ENCODE measurements at regions not wholly inside any gene's neighbourhood (a gene's known extent, or its start where the extent isn't known, plus 50 kb on each side); places are given as distances from the start of the nearest gene placed in this dataset.

DNA sequence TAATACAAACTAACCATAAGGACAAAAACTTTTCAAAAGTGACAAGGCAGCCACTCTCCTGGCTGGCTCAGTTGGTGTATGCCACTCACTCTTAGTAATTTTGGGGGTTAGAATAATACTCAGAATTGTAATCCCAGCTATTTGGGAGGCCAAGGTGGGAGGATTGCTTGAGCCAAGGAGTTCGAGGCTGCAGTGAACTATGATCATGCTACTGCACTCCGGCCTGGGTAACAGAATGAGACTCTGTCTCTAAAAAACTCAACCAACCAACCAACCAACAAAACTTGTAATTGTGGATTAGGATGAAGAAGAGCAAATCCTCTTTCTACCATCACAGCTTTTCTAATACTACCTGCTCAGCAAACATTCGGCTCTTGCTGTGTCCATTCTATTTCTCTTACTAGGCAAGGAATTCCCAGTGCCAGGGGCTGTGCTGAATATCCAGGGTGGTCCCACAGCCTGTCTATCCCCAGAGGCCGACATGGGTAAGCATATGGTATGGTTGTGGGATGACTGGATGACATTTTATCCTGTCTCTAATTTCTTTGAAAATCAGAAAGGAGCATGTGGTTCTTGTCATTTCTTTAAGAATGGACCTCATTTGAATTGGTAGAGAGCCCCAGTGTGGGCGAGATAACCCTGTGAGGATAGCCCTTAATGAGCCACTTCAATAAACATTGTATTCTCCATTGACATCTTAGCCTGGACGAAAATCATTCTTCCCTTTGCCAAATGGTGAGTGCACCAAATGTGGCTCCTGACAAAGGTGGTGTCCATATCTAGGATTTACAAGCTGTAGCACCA, 220.1 kb downstream of the MYCN start:
- Histone ChIP-seq H3K4me2 (ENCODE audit: low read length) (no peak overlapping the region), H3K36me3 (ENCODE audit: insufficient read depth, low read length) (no peaks in the 10 kb centered on the region), H3K4me3 (ENCODE audit: low read length) (no peak overlapping the region), H3K9me3 (ENCODE audit: low read length) (peaks cover 4% of the 10 kb centered on the region), H4K20me1 (ENCODE audit: insufficient read depth) (no peaks in the 10 kb centered on the region), H3K27me3 (ENCODE audit: insufficient read depth, low read depth, low read length) (no peaks in the 10 kb centered on the region), H3F3A (ENCODE audit: insufficient read depth, low read length, poor library complexity, severe bottlenecking) (no peaks in the 10 kb centered on the region), H2AFZ (ENCODE audit: low read depth, low read length) (no peak overlapping the region), H3K9me2 (ENCODE audit: insufficient read depth, low read length) (no peaks in the 10 kb centered on the region), H3K79me2 (replicated peaks; ENCODE audit: insufficient read depth, low read length) (no peaks in the 10 kb centered on the region), H3K9ac (ENCODE audit: low read length) (no peak overlapping the region), H3K27ac (ENCODE audit: low read length) (no peak overlapping the region)
- TF ChIP-seq MXI1 (conservative IDR thresholded peaks at IDR 0.05; ENCODE audit: poor library complexity, severe bottlenecking) = no peak
- no peak for TF ChIP-seq RAD21 (conservative IDR thresholded peaks at IDR 0.05)
- no peak for TF ChIP-seq EP300 (conservative IDR thresholded peaks at IDR 0.05; ENCODE audit: poor library complexity, severe bottlenecking)
- TF ChIP-seq EZH2 (IDR thresholded peaks at IDR 0.05; ENCODE audit: borderline replicate concordance, insufficient read depth, low read length, poor library complexity, severe bottlenecking) = no peak
- TF ChIP-seq, protein P1, sequence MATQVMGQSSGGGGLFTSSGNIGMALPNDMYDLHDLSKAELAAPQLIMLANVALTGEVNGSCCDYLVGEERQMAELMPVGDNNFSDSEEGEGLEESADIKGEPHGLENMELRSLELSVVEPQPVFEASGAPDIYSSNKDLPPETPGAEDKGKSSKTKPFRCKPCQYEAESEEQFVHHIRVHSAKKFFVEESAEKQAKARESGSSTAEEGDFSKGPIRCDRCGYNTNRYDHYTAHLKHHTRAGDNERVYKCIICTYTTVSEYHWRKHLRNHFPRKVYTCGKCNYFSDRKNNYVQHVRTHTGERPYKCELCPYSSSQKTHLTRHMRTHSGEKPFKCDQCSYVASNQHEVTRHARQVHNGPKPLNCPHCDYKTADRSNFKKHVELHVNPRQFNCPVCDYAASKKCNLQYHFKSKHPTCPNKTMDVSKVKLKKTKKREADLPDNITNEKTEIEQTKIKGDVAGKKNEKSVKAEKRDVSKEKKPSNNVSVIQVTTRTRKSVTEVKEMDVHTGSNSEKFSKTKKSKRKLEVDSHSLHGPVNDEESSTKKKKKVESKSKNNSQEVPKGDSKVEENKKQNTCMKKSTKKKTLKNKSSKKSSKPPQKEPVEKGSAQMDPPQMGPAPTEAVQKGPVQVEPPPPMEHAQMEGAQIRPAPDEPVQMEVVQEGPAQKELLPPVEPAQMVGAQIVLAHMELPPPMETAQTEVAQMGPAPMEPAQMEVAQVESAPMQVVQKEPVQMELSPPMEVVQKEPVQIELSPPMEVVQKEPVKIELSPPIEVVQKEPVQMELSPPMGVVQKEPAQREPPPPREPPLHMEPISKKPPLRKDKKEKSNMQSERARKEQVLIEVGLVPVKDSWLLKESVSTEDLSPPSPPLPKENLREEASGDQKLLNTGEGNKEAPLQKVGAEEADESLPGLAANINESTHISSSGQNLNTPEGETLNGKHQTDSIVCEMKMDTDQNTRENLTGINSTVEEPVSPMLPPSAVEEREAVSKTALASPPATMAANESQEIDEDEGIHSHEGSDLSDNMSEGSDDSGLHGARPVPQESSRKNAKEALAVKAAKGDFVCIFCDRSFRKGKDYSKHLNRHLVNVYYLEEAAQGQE (IDR thresholded peaks at IDR 0.05; ENCODE audit: borderline replicate concordance) = no peak
- TF ChIP-seq, protein P2, sequence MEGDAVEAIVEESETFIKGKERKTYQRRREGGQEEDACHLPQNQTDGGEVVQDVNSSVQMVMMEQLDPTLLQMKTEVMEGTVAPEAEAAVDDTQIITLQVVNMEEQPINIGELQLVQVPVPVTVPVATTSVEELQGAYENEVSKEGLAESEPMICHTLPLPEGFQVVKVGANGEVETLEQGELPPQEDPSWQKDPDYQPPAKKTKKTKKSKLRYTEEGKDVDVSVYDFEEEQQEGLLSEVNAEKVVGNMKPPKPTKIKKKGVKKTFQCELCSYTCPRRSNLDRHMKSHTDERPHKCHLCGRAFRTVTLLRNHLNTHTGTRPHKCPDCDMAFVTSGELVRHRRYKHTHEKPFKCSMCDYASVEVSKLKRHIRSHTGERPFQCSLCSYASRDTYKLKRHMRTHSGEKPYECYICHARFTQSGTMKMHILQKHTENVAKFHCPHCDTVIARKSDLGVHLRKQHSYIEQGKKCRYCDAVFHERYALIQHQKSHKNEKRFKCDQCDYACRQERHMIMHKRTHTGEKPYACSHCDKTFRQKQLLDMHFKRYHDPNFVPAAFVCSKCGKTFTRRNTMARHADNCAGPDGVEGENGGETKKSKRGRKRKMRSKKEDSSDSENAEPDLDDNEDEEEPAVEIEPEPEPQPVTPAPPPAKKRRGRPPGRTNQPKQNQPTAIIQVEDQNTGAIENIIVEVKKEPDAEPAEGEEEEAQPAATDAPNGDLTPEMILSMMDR (IDR thresholded peaks at IDR 0.05; ENCODE audit: poor library complexity, severe bottlenecking) = no peak
- TF ChIP-seq TAF1 (IDR thresholded peaks at IDR 0.05; ENCODE audit: low read depth) = no peak
- no peak for TF ChIP-seq SMC3 (conservative IDR thresholded peaks at IDR 0.05; ENCODE audit: poor library complexity)
- no peak for TF ChIP-seq POLR2AphosphoS5 (IDR thresholded peaks at IDR 0.05)

DNA sequence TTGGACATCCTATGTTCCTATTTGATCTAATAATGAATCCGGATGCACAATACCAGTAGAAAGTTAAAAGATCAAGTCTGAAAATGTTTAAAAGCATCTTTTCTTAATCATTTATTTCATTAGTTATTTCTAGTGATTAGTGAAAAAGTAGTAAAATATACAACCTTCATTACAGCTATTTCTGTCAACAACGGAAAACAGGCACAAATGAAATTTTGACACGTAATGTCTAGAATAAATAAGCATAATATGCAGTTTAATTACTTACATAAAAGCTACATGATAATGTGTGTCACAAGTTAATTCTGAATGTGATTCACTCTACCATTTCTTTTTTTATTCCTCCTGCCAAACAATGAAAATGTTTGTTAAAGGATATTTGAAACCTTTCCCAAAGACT, 216.1 kb downstream of the MYCN start:
- Histone ChIP-seq H3K9me2 (ENCODE audit: insufficient read depth, low read length) (no peaks in the 10 kb centered on the region), H3K4me2 (ENCODE audit: low read length) (no peak overlapping the region)
- no peak for TF ChIP-seq MXI1 (conservative IDR thresholded peaks at IDR 0.05; ENCODE audit: poor library complexity, severe bottlenecking)
- no peak for TF ChIP-seq TAF1 (IDR thresholded peaks at IDR 0.05; ENCODE audit: low read depth)
- TF ChIP-seq, protein P1 (IDR thresholded peaks at IDR 0.05; ENCODE audit: borderline replicate concordance) = no peak
- TF ChIP-seq SMC3 (conservative IDR thresholded peaks at IDR 0.05; ENCODE audit: poor library complexity) = no peak
- TF ChIP-seq POLR2AphosphoS5 (IDR thresholded peaks at IDR 0.05) = no peak
- no peak for TF ChIP-seq RAD21 (conservative IDR thresholded peaks at IDR 0.05)
- TF ChIP-seq EP300 (conservative IDR thresholded peaks at IDR 0.05; ENCODE audit: poor library complexity, severe bottlenecking) = no peak
- no peak for TF ChIP-seq EZH2 (IDR thresholded peaks at IDR 0.05; ENCODE audit: borderline replicate concordance, insufficient read depth, low read length, poor library complexity, severe bottlenecking)
- TF ChIP-seq, protein P2 (IDR thresholded peaks at IDR 0.05; ENCODE audit: poor library complexity, severe bottlenecking) = no peak

More for the DNA sequence above, 216.1 kb downstream of the MYCN start:
- Histone ChIP-seq H3K9me3 (ENCODE audit: low read length) (no peaks in the 10 kb centered on the region), H3K27me3 (ENCODE audit: insufficient read depth, low read depth, low read length) (no peaks in the 10 kb centered on the region), H3K4me3 (ENCODE audit: low read length) (no peak overlapping the region), H3K79me2 (replicated peaks; ENCODE audit: insufficient read depth, low read length) (no peaks in the 10 kb centered on the region), H4K20me1 (ENCODE audit: insufficient read depth) (no peaks in the 10 kb centered on the region), H3K9ac (ENCODE audit: low read length) (no peak overlapping the region), H3F3A (ENCODE audit: insufficient read depth, low read length, poor library complexity, severe bottlenecking) (no peaks in the 10 kb centered on the region), H3K36me3 (ENCODE audit: insufficient read depth, low read length) (no peaks in the 10 kb centered on the region), H3K27ac (ENCODE audit: low read length) (no peak overlapping the region), H2AFZ (ENCODE audit: low read depth, low read length) (no peak overlapping the region)
